ENCODE measurements at regions not wholly inside any gene's neighbourhood (a gene's known extent, or its start where the extent isn't known, plus 50 kb on each side); places are given as distances from the start of the nearest gene placed in this dataset.

DNA sequence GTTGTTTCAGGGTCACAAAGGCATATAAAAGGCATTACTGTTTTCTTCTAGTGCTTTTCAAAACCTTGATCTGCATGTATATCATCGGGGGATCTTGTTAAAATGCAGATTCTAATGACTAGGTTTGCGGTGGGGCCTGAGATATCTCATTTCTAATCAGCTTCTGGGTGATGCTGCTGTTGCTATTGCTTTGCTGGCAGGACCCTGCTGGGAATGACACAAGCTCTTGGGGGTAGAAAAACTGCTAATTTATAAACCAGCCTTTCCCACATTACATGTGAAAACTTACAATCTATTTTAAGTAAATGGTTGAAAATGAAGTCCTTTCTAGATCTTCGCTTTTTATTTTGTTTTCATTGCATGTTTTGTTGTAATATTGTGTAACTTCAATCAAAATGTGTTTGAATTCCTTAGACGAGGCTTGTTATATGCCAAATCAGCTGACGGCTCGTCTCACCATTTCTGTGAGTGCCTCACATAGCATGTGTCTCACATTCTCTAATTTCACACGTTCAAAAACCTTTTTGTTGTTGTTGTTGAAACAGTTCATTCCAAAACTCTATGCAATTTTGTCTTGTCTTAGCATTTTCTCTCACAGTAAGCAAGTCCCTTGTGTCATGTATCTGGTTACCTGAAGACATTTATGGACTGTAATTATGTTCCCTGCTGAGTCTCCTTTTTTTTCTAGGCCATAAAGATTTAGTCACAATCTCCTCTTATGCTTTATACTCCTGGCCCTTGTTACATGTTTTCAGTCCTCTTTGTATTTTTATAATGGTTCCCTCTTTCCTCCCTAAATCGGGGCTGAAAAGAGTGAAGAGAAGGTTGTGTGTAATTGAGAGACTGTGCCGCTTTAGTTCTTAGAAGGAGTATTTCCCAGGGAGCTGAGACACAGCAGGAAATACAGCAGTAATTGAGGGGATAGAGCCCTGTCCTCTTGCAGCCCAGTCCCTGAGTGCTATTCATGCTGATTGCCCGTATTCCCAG, 521.0 kb upstream of the SEMA6A start:
- H3K27ac ChIP-seq, result no peak overlapping the region
- intact Hi-C loops (cut with DNase I), result no loop called here
- no peaks in the 10 kb centered on the region for H3K36me3 ChIP-seq
- H3K4me1 ChIP-seq, result no peaks in the 10 kb centered on the region
- WGBS, 2 donors, result 72 to 85% methylated on average over 10 of the region's 10 CpGs
- no peaks in the 10 kb centered on the region for H3K9me3 ChIP-seq
- no peak for DNase-seq
- TF ChIP-seq, protein P1, sequence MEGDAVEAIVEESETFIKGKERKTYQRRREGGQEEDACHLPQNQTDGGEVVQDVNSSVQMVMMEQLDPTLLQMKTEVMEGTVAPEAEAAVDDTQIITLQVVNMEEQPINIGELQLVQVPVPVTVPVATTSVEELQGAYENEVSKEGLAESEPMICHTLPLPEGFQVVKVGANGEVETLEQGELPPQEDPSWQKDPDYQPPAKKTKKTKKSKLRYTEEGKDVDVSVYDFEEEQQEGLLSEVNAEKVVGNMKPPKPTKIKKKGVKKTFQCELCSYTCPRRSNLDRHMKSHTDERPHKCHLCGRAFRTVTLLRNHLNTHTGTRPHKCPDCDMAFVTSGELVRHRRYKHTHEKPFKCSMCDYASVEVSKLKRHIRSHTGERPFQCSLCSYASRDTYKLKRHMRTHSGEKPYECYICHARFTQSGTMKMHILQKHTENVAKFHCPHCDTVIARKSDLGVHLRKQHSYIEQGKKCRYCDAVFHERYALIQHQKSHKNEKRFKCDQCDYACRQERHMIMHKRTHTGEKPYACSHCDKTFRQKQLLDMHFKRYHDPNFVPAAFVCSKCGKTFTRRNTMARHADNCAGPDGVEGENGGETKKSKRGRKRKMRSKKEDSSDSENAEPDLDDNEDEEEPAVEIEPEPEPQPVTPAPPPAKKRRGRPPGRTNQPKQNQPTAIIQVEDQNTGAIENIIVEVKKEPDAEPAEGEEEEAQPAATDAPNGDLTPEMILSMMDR (IDR thresholded peaks at IDR 0.05), result no peak
- no peak for TF ChIP-seq POLR2A (IDR thresholded peaks at IDR 0.05)
- H3K4me3 ChIP-seq, result no peak overlapping the region
- H3K27me3 ChIP-seq, result no peaks in the 10 kb centered on the region

DNA sequence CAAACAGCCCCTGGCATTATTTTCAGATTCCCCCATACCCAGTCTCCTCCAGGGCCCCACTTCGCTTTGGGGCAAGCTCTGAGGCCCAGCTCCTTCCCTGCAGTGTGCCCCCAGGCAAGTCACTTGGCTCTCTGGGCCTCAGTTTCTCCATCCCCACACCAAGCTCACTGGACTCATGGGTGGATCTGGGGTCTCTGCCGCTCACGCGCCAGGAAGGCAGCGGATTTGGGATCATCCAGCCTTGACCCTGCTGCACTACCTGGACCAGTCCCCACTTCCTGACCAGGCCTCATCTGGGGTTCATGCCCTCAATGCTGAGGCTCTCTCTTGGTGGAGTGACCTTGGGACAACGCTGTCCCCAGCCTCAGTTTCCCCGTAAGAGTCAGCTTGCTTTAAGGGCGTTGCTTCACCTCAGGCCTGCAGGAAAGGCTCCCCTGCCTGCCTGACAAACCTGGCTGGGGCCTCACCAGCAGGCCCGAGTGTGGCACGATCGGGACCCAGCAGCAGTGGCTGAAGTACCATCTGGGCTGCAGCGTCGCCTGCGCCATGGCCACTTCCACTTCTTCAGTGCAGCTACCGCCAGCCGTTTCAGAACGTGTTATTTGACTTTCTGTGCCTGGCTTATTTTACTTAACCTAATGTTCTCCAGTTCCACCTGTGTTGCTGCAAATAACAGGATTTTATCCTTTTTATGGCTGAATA, 519.6 kb upstream of the SEMA6A start:
- H3K4me3 ChIP-seq, result no peak overlapping the region
- TF ChIP-seq, protein P1 (IDR thresholded peaks at IDR 0.05), result no peak
- TF ChIP-seq POLR2A (IDR thresholded peaks at IDR 0.05), result no peak
- no peaks in the 10 kb centered on the region for H3K27me3 ChIP-seq
- H3K36me3 ChIP-seq, result no peaks in the 10 kb centered on the region
- H3K4me1 ChIP-seq, result no peaks in the 10 kb centered on the region
- intact Hi-C loops (cut with DNase I), result no loop called here
- no peak overlapping the region for H3K27ac ChIP-seq
- WGBS, 2 donors, result 97 to 98% methylated on average over 10 to 14 of the region's 17 CpGs
- H3K9me3 ChIP-seq, result no peaks in the 10 kb centered on the region
- no peak for DNase-seq

DNA sequence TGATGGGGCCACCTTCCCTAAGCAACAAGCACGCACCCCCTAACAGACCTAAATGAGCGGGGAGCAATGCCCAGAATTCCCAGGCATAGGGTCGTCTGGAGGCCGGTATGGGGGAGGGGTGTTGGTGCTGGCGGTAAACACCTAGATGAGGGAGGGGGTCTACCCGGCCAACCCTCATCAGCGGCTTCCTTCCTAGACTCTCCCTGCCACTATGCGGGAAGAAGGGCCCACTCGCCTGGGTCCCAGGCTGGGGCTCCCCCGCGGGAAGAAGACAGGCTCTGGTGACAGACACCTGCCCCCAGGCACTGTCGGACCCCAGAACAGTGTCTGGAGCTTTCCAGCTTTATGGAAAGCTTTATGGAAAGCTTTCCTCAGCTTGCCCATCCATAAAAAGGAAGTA, 519.0 kb upstream of the SEMA6A start:
- H3K36me3 ChIP-seq, result no peaks in the 10 kb centered on the region
- TF ChIP-seq POLR2A (IDR thresholded peaks at IDR 0.05), result no peak
- TF ChIP-seq, protein P1 (IDR thresholded peaks at IDR 0.05), result no peak
- WGBS, 2 donors, result 73 to 100% methylated on average over 2 to 12 of the region's 12 CpGs
- no peak for DNase-seq
- no peaks in the 10 kb centered on the region for H3K4me1 ChIP-seq
- no peaks in the 10 kb centered on the region for H3K9me3 ChIP-seq
- H3K27me3 ChIP-seq, result no peaks in the 10 kb centered on the region
- H3K27ac ChIP-seq, result no peak overlapping the region
- intact Hi-C loops (cut with DNase I), result no loop called here
- no peak overlapping the region for H3K4me3 ChIP-seq

DNA sequence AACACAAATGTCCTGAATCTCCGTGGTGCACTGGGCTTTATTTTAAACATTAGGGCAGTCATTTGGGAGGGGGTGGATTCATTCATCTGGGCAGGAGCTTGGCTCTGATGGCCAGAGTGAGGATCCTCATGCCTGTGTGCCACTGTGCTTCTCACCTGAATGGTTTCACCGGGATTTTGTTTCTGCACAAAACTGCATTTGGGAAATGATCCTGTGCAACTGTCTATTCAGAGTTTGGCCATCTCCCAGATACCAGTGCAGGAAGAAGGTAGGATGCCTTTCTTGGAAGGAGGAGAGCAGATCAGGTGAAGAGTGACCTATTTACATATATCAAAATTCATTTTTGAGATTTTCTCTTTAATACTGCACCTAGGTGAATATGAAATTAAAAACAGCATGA, 514.4 kb upstream of the SEMA6A start:
- Histone ChIP-seq H3K36me3 (no peaks in the 10 kb centered on the region), H3K4me1 (no peaks in the 10 kb centered on the region), H3K27ac (no peak overlapping the region), H3K27me3 (no peaks in the 10 kb centered on the region), H3K9me3 (no peaks in the 10 kb centered on the region), H3K4me3 (no peak overlapping the region)
- intact Hi-C loops (cut with DNase I), result no loop called here
- TF ChIP-seq, protein P1 (IDR thresholded peaks at IDR 0.05), result no peak
- no peak for TF ChIP-seq POLR2A (IDR thresholded peaks at IDR 0.05)
- WGBS, 2 donors, result 77 to 83% methylated on average over 2 of the region's 2 CpGs
- no peak for DNase-seq

DNA sequence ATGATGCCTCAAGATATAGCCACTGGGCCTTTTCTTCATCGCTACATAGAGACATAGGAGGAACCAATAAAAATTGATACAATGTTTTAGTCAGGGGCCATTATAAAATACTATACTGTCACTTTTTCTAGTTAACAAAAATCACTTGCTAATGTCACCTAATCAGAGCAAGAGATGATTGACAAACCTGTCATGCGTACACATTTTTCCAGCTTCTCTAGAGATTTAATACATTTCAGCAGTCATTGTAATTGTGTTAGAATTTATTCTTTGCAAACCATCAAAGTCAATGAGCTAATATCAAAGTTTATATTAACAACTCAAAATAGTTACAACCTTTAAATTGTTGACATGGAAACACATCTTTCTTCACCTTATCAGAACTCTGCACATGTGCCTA, 513.6 kb upstream of the SEMA6A start:
- Histone ChIP-seq H3K36me3 (no peaks in the 10 kb centered on the region), H3K27ac (no peak overlapping the region), H3K4me1 (no peaks in the 10 kb centered on the region), H3K27me3 (no peaks in the 10 kb centered on the region), H3K4me3 (no peak overlapping the region), H3K9me3 (no peaks in the 10 kb centered on the region)
- TF ChIP-seq POLR2A (IDR thresholded peaks at IDR 0.05), result no peak
- TF ChIP-seq, protein P1 (IDR thresholded peaks at IDR 0.05), result no peak
- intact Hi-C loops (cut with DNase I), result no loop called here
- DNase-seq, result no peak
- 92 to 94% methylated on average over 2 of the region's 2 CpGs for WGBS, 2 donors
